ENCODE measurements at regions not wholly inside any gene's neighbourhood (a gene's known extent, or its start where the extent isn't known, plus 50 kb on each side); places are given as distances from the start of the nearest gene placed in this dataset.

DNA sequence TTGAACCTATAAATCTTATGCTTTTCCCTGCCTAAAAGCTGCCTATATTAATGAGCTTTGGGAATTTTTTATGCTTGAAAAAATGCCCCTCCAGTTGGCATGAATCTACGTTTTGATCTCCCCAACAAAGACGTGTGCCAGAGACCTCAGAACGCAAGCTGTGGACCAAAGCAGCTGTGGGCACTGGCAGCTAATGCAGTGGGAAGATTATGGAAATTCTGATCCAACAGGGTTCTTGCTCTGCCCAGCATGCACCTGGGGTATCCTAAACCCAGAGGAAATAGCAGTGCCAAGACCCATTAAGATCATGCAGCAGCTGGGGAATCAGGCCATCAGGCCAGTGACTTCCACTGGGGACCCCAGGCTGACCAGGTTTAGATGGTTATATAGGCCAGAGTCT, 423.0 kb downstream of the ZBBX start:
- H3K79me1 ChIP-seq (ENCODE audit: low read depth in 1 of 2, low read length in 2 of 2): no peaks in the 10 kb centered on the region
- dilution Hi-C loops (cut with HindIII; ENCODE audit: low sequenced_read_pairs, unreplicated experiment) (no loop called here), intact Hi-C loops (cut with micrococcal nuclease) (no loop called here), in situ Hi-C loops (cut with MboI; ENCODE audit: low sequenced_read_pairs) (no loop called here)
- no peak overlapping the region for H3K56ac ChIP-seq (ENCODE audit: extremely low read depth, insufficient read depth, low read length)
- H4K91ac ChIP-seq (ENCODE audit: insufficient read depth, low read depth, low read length): no peak overlapping the region
- H4K8ac ChIP-seq (ENCODE audit: low read depth in 2 of 2, low read length in 2 of 2): no peak overlapping the region
- TF ChIP-seq, protein P1, sequence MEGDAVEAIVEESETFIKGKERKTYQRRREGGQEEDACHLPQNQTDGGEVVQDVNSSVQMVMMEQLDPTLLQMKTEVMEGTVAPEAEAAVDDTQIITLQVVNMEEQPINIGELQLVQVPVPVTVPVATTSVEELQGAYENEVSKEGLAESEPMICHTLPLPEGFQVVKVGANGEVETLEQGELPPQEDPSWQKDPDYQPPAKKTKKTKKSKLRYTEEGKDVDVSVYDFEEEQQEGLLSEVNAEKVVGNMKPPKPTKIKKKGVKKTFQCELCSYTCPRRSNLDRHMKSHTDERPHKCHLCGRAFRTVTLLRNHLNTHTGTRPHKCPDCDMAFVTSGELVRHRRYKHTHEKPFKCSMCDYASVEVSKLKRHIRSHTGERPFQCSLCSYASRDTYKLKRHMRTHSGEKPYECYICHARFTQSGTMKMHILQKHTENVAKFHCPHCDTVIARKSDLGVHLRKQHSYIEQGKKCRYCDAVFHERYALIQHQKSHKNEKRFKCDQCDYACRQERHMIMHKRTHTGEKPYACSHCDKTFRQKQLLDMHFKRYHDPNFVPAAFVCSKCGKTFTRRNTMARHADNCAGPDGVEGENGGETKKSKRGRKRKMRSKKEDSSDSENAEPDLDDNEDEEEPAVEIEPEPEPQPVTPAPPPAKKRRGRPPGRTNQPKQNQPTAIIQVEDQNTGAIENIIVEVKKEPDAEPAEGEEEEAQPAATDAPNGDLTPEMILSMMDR (conservative IDR thresholded peaks at IDR 0.05; ENCODE audit: low read depth, low read length): no peak
- TF ChIP-seq RCOR1 (IDR thresholded peaks at IDR 0.05; ENCODE audit: insufficient replicate concordance, low read length) (no peak), RAD21 (IDR thresholded peaks at IDR 0.05; ENCODE audit: low read length) (no peak), BHLHE40 (IDR thresholded peaks at IDR 0.05; ENCODE audit: low read depth, low read length) (no peak), CEBPB (IDR thresholded peaks at IDR 0.05; ENCODE audit: low read depth, low read length) (no peak), FOS (IDR thresholded peaks at IDR 0.05; ENCODE audit: low read depth, low read length) (no peak), RFX5 (IDR thresholded peaks at IDR 0.05; ENCODE audit: low read depth, low read length) (no peak), MAFK (IDR thresholded peaks at IDR 0.05; ENCODE audit: low read depth, low read length) (no peak), POLR2A (IDR thresholded peaks at IDR 0.05; ENCODE audit: low read depth, low read length) (no peak), CHD1 (IDR thresholded peaks at IDR 0.05; ENCODE audit: low read depth, low read length) (no peak), SMC3 (IDR thresholded peaks at IDR 0.05; ENCODE audit: low read depth, low read length) (no peak), NFE2L2 (IDR thresholded peaks at IDR 0.05; ENCODE audit: low read depth, low read length) (no peak), MXI1 (IDR thresholded peaks at IDR 0.05; ENCODE audit: borderline replicate concordance, low read depth, low read length) (no peak), MAZ (IDR thresholded peaks at IDR 0.05; ENCODE audit: borderline replicate concordance, low read depth, low read length) (no peak)
- TF ChIP-seq, protein P2, sequence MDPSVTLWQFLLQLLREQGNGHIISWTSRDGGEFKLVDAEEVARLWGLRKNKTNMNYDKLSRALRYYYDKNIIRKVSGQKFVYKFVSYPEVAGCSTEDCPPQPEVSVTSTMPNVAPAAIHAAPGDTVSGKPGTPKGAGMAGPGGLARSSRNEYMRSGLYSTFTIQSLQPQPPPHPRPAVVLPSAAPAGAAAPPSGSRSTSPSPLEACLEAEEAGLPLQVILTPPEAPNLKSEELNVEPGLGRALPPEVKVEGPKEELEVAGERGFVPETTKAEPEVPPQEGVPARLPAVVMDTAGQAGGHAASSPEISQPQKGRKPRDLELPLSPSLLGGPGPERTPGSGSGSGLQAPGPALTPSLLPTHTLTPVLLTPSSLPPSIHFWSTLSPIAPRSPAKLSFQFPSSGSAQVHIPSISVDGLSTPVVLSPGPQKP (IDR thresholded peaks at IDR 0.05; ENCODE audit: borderline replicate concordance, low read depth, low read length): no peak
- TF ChIP-seq, protein P3, sequence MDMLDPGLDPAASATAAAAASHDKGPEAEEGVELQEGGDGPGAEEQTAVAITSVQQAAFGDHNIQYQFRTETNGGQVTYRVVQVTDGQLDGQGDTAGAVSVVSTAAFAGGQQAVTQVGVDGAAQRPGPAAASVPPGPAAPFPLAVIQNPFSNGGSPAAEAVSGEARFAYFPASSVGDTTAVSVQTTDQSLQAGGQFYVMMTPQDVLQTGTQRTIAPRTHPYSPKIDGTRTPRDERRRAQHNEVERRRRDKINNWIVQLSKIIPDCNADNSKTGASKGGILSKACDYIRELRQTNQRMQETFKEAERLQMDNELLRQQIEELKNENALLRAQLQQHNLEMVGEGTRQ (IDR thresholded peaks at IDR 0.05; ENCODE audit: low read depth, low read length): no peak
- no peak for ATAC-seq (ENCODE audit: low read depth)
- peaks cover 11% of the 10 kb centered on the region for H3K9me3 ChIP-seq (ENCODE audit: control insufficient read depth, insufficient read depth, low read length)
- no TSS peak for BruUV-seq (replicated peaks)
- H2AFZ ChIP-seq (replicated peaks; ENCODE audit: low read length, poor library complexity): no peak overlapping the region
- H3K4me3 ChIP-seq (ENCODE audit: insufficient read depth, low read depth, low read length): no peak overlapping the region
- H3K9me1 ChIP-seq (ENCODE audit: insufficient read depth, low read length): no peaks in the 10 kb centered on the region
- no peak overlapping the region for H3K4ac ChIP-seq (ENCODE audit: low read depth, low read length)
- no peak overlapping the region for H2AK5ac ChIP-seq (ENCODE audit: low read depth, low read length)
- ChIA-PET POLR2A (ENCODE audit: unreplicated experiment) (no interaction called here), CTCF (no interaction called here)
- no peak overlapping the region for H3K18ac ChIP-seq (ENCODE audit: low read depth, low read length)
- no peak overlapping the region for H2BK15ac ChIP-seq (ENCODE audit: low read depth, low read length)
- H3K27me3 ChIP-seq (ENCODE audit: control insufficient read depth, insufficient read depth, low read length): no peaks in the 10 kb centered on the region
- H2BK20ac ChIP-seq (ENCODE audit: low read depth, low read length): no peak overlapping the region
- no peak overlapping the region for H2BK120ac ChIP-seq (ENCODE audit: low read depth, low read length)
- no peak overlapping the region for H4K5ac ChIP-seq (ENCODE audit: low read depth, low read length)
- no peak overlapping the region for H2BK5ac ChIP-seq (ENCODE audit: low read depth, low read length, poor library complexity, severe bottlenecking)
- H3K23ac ChIP-seq (ENCODE audit: low read depth, low read length): no peak overlapping the region
- H3K14ac ChIP-seq (replicated peaks; ENCODE audit: low read depth, low read length): no peak overlapping the region
- H3K4me2 ChIP-seq (ENCODE audit: low read depth, low read length): no peak overlapping the region
- no peak overlapping the region for H2AK9ac ChIP-seq (replicated peaks; ENCODE audit: low read depth, low read length, poor library complexity)
- no peaks in the 10 kb centered on the region for H3K36me3 ChIP-seq (ENCODE audit: control insufficient read depth, insufficient read depth, low read length)
- no CpG with 5 or more reads among the region's 3 CpGs for WGBS, 2 experiments (ENCODE audit: extremely low coverage in 2 of 2, insufficient read length in 1 of 2)
- H3K27ac ChIP-seq (ENCODE audit: insufficient read depth, low read length): no peak overlapping the region
- no peak for DNase-seq
- H3K4me1 ChIP-seq (ENCODE audit: control insufficient read depth, insufficient read depth, low read length): no peaks in the 10 kb centered on the region
- no peaks in the 10 kb centered on the region for H4K20me1 ChIP-seq (ENCODE audit: insufficient read depth, low read length)
- no peak overlapping the region for H3K9ac ChIP-seq (ENCODE audit: low read depth, low read length)

Measured in IMR-90 (cell line).